ENCODE measurements at regions not wholly inside any gene's neighbourhood (a gene's known extent, or its start where the extent isn't known, plus 50 kb on each side); places are given as distances from the start of the nearest gene placed in this dataset.

DNA sequence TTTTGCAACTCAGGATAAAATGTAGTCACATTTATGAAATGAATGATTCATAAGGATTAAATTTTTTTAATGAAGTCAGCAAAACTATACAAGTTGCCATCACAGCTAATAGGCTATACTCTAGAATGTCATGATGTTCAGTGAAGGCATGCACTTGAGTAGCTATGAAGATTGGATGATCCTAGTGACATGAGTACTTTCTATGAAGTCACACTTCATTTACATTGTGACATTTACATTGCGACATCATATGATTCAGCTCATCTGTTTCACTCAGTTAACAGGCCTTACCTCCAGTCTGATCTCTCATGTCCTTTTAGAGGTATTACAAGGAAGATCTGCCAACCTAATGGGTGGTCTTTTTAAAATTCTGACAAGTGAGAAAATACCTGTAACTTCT lies 82.7 kb upstream of the FGF13 start (continued):
- TF ChIP-seq, protein P1, sequence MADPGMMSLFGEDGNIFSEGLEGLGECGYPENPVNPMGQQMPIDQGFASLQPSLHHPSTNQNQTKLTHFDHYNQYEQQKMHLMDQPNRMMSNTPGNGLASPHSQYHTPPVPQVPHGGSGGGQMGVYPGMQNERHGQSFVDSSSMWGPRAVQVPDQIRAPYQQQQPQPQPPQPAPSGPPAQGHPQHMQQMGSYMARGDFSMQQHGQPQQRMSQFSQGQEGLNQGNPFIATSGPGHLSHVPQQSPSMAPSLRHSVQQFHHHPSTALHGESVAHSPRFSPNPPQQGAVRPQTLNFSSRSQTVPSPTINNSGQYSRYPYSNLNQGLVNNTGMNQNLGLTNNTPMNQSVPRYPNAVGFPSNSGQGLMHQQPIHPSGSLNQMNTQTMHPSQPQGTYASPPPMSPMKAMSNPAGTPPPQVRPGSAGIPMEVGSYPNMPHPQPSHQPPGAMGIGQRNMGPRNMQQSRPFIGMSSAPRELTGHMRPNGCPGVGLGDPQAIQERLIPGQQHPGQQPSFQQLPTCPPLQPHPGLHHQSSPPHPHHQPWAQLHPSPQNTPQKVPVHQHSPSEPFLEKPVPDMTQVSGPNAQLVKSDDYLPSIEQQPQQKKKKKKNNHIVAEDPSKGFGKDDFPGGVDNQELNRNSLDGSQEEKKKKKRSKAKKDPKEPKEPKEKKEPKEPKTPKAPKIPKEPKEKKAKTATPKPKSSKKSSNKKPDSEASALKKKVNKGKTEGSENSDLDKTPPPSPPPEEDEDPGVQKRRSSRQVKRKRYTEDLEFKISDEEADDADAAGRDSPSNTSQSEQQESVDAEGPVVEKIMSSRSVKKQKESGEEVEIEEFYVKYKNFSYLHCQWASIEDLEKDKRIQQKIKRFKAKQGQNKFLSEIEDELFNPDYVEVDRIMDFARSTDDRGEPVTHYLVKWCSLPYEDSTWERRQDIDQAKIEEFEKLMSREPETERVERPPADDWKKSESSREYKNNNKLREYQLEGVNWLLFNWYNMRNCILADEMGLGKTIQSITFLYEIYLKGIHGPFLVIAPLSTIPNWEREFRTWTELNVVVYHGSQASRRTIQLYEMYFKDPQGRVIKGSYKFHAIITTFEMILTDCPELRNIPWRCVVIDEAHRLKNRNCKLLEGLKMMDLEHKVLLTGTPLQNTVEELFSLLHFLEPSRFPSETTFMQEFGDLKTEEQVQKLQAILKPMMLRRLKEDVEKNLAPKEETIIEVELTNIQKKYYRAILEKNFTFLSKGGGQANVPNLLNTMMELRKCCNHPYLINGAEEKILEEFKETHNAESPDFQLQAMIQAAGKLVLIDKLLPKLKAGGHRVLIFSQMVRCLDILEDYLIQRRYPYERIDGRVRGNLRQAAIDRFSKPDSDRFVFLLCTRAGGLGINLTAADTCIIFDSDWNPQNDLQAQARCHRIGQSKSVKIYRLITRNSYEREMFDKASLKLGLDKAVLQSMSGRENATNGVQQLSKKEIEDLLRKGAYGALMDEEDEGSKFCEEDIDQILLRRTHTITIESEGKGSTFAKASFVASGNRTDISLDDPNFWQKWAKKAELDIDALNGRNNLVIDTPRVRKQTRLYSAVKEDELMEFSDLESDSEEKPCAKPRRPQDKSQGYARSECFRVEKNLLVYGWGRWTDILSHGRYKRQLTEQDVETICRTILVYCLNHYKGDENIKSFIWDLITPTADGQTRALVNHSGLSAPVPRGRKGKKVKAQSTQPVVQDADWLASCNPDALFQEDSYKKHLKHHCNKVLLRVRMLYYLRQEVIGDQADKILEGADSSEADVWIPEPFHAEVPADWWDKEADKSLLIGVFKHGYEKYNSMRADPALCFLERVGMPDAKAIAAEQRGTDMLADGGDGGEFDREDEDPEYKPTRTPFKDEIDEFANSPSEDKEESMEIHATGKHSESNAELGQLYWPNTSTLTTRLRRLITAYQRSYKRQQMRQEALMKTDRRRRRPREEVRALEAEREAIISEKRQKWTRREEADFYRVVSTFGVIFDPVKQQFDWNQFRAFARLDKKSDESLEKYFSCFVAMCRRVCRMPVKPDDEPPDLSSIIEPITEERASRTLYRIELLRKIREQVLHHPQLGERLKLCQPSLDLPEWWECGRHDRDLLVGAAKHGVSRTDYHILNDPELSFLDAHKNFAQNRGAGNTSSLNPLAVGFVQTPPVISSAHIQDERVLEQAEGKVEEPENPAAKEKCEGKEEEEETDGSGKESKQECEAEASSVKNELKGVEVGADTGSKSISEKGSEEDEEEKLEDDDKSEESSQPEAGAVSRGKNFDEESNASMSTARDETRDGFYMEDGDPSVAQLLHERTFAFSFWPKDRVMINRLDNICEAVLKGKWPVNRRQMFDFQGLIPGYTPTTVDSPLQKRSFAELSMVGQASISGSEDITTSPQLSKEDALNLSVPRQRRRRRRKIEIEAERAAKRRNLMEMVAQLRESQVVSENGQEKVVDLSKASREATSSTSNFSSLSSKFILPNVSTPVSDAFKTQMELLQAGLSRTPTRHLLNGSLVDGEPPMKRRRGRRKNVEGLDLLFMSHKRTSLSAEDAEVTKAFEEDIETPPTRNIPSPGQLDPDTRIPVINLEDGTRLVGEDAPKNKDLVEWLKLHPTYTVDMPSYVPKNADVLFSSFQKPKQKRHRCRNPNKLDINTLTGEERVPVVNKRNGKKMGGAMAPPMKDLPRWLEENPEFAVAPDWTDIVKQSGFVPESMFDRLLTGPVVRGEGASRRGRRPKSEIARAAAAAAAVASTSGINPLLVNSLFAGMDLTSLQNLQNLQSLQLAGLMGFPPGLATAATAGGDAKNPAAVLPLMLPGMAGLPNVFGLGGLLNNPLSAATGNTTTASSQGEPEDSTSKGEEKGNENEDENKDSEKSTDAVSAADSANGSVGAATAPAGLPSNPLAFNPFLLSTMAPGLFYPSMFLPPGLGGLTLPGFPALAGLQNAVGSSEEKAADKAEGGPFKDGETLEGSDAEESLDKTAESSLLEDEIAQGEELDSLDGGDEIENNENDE (IDR thresholded peaks at IDR 0.05; ENCODE audit: insufficient replicate concordance, low read length): no peak
- no peak for TF ChIP-seq RAD21 (IDR thresholded peaks at IDR 0.05 in 1 of 2, conservative IDR thresholded peaks at IDR 0.05 in 1 of 2; ENCODE audit: low read depth in 2 of 2, low read length in 2 of 2)
- TF ChIP-seq RXRA (IDR thresholded peaks at IDR 0.05; ENCODE audit: insufficient read depth, low read depth, low read length): no peak
- TF ChIP-seq KDM4A (IDR thresholded peaks at IDR 0.05; ENCODE audit: low read depth, low read length, severe bottlenecking): no peak
- no peak for TF ChIP-seq ASH2L (IDR thresholded peaks at IDR 0.05; ENCODE audit: low read length)
- no peak for TF ChIP-seq NRF1 (IDR thresholded peaks at IDR 0.05; ENCODE audit: low read depth, low read length)
- no peak for TF ChIP-seq EZH2 (IDR thresholded peaks at IDR 0.05; ENCODE audit: low read depth, low read length, severe bottlenecking)
- no peak for TF ChIP-seq RFX5 (IDR thresholded peaks at IDR 0.05; ENCODE audit: borderline replicate concordance, low read depth, low read length)
- TF ChIP-seq CREB1 (IDR thresholded peaks at IDR 0.05): no peak
